ENCODE measurements at regions not wholly inside any gene's neighbourhood (a gene's known extent, or its start where the extent isn't known, plus 50 kb on each side); places are given as distances from the start of the nearest gene placed in this dataset.

- TF ChIP-seq CTCF (CRISPR knock-in tag; IDR thresholded peaks at IDR 0.05) (no peak), ZNF143 (CRISPR knock-in tag; IDR thresholded peaks at IDR 0.05) (no peak), HMG20A (CRISPR knock-in tag; IDR thresholded peaks at IDR 0.05; ENCODE audit: borderline replicate concordance) (no peak)
Measured at GRCh38 chr10:29850371-29850770, 209.0 kb downstream of the JCAD start.
